HG03196 (cell line): ENCODE measurements at regions not wholly inside any gene's neighbourhood (a gene's known extent, or its start where the extent isn't known, plus 50 kb on each side); places are given as distances from the start of the nearest gene placed in this dataset.
"Not testable (repeated sequence)": the region's sequence is repeated elsewhere in the genome, so short reads cannot be mapped to it uniquely, and the experiment has no call there.

Experiments
- ATAC-seq: cut with Tn5 transposase; IDR thresholded peaks from one replicate; pipeline ENCODE4 v1.9.1; 2021; ENCODE audit not compliant: unreplicated experiment

DNA sequence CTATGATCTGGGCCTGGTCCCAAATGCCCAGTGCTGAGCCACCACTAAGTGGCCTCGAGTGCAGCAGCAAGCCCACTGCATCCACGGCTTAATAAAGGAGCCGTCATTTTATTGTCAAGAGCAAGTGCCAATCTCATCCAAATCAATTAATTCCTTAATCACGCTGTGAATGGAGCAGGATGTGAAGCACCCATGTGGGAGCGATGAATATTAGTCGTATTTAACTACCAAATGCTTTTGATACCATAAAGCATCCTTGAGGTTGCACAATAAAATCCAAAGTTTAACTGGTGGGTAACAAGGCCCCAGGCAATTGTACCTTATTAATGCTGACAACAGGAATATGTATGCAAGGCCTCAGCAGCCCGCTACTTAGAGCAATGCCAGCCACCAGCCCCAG is 226.0 kb upstream of the C16orf82 start:
- ATAC-seq = no peak

DNA sequence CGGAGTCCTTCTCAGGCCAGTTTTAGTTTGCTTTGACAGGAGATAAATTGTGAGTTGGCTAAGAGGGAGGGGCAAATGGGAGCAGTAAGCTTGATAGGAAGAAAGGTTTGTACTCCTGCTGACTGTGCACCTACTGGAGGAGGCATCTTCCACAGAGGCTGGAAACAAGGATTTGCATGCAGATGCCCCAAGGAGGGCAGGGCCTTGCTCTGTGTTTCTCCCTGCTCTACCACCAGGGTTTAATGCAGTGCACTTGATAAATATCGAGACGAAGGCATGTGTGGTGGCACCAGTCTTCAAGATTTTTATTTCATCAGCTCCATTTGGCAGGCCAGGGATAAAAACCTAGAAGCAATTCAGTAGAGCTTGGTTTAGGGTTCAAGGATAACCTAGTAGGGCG is 210.5 kb upstream of the C16orf82 start:
- no peak for ATAC-seq

DNA sequence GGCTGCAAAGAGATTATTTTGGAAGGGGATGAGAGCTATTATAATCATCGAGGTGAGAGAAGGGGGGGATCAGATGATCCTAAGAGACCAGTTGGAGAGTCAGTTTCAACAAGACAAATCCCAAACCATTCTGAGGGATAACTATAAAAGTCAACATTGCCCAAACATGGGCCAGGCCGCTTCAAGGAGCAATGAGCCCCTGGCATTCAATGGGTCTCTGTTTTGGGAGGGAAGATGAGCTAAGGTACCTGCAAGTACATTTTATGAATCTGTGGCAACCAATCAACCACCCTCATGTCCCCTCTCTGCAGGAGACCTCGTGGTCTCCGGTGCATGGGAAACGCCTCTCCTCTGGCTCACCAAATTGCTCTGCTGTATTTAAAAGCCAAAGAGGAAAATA is 209.9 kb upstream of the C16orf82 start:
- ATAC-seq = no peak

DNA sequence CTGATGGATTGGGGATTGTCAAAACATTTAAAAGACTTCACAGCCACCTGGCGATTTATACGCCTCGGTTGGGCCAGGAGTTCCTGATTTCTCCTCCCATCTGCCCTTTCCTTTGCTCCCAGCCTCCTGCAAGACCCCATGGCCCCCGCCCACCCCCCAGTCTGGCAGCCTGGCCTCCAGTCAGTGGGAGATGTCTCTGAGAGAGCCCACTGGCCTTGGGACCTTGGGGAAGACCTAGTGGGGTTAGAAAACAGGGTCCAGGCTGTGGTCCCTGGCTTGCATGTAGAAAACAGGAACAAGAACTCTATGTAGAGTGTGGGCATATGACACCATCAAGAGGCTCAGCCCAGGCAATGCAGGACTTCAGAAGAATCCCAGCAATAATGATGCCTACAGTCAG is 209.4 kb upstream of the C16orf82 start:
- no peak for ATAC-seq

GRCh38 chr16:26860506-26860905 is 206.2 kb upstream of the C16orf82 start:
- no peak for ATAC-seq

- ATAC-seq = no peak
Measured at GRCh38 chr16:26863931-26864330, 202.8 kb upstream of the C16orf82 start.

DNA sequence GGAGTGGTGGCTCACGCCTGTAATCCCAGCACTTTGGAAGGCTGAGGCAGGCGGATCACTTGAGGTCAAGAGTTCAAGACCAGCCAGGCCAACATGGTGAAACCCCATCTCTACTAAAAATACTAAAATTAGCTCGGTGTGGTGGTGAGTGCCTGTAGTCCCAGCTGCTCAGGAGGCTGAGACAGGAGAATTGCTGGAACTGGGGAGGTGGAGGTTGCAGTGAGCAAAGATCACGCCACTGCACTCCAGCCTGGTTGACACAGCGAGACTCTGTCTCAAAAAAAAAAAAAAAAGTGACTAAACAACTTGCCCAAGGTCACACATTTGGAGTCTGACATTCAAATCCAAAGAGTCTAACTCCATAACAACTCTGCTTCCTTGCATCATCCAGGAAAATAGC is 192.4 kb upstream of the C16orf82 start:
- not testable (repeated sequence) for ATAC-seq

- no peak for ATAC-seq
Measured at GRCh38 chr16:26877421-26877820, 189.3 kb upstream of the C16orf82 start.

DNA sequence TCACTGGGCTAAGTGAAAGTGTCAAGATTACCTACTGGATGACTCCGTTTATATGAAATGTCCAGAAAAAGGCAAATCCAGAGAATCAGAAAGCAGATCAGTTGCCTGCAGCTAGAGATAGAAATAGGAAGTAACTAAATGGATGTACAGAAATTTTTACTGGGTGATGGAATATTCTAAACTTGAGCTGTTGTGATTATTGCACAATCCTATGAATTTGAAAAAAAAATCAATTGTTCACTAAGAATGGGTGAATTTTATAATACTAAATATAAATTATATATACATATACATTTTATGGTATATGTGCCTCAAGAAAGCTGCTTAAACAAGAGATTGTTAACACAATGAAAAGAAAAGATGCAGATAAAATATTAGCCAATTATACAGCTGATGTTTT is 181.1 kb upstream of the C16orf82 start:
- no peak for ATAC-seq

DNA sequence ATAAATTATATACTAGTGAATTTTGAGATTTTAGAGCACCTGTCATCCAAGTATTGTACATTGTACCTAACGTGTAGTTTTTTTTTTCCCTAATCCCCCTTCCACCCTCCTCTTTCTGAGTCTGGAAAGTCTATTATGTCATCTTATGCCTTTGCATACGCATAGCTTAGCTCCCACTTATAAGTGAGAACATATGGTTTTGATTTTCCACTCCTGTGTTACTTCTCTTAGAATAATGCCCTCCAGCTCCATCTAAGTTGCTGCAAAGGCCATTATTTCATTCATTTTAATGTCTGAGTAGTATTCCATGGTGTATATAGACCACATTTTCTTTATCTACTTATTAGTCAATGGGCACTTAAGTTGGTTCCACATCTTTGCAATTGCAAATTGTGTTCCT is 177.0 kb upstream of the C16orf82 start:
- ATAC-seq = no peak

GRCh38 chr16:26898200-26898599 is 168.5 kb upstream of the C16orf82 start:
- ATAC-seq = no peak

GRCh38 chr16:26901196-26901861 is 165.4 kb upstream of the C16orf82 start:
- no peak for ATAC-seq

DNA sequence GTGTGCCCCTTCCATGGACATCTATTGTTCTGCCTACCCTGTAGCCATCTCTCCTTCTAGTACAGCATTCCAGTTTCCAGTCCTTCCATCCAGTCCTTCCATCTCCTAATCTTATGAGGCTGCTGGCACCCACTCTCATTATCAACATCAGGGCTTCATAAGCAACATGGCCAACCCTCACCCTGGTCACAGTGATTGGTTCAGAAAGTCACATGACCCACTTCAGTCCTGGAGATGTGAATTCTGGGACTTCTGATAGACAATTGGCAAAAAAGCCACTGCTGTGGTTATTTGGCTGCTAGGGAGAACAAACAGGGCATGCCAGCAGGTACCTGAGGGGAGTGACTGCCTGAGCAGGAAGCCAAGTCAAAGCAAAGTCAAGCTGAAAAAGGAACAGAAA is 164.7 kb upstream of the C16orf82 start:
- no peak for ATAC-seq

DNA sequence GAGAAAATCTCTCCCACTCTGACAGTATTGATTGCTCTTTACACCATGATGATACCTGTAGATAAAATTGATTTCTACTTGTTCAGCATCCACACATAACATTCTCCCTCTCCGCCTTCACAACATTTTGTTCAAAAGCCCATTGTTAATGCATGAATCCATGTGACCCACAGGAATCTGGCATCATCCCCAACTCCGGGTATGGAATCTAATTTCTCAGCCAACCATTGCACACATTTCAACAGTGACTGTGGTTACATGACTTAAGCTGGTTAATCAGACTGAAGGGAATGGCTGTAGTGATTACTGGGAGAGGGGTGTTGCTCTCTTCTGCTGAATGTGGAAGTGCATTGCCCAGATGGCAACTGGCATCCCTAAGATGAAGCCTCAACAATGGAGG is 161.4 kb upstream of the C16orf82 start:
- no peak for ATAC-seq

GRCh38 chr16:26909623-26910022 is 157.1 kb upstream of the C16orf82 start:
- no peak for ATAC-seq

DNA sequence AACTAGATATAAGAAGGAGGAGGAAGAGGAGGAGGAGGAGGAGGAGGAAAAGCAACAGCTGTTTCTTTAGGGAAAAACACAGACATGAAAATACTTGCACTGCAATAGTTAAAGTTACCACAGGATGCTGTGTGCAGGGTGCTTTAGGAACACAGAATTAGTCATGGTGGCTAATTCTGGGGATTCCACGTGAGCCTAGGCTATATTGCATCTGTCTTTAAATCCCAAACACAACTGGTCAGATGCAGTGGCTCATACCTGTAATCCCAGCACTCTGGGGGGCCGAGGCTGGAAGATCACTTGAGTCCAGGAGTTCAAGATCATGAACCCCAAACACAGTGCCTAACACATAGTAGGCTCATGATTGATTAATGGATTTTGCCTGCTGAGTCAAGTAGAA is 155.3 kb upstream of the C16orf82 start:
- ATAC-seq = no peak

DNA sequence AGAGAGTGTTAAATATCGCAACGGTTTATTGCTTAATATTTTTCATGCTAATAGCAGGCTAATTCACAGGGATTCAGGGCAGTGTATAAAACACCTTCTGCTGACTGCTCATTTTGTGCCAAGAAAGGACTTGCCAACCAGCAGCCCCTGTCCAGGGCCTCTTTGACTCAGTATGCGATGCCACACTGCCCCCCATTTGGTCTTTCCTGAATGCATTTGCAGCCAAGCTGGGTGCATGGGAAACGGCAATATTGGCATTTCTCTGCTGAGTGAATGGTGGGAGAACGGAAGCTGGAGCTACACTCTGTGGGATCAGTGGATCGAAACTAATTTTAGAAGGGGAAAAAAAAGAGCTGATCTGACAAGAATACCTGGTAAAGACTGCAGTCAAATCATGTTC is 152.9 kb upstream of the C16orf82 start:
- no peak for ATAC-seq

DNA sequence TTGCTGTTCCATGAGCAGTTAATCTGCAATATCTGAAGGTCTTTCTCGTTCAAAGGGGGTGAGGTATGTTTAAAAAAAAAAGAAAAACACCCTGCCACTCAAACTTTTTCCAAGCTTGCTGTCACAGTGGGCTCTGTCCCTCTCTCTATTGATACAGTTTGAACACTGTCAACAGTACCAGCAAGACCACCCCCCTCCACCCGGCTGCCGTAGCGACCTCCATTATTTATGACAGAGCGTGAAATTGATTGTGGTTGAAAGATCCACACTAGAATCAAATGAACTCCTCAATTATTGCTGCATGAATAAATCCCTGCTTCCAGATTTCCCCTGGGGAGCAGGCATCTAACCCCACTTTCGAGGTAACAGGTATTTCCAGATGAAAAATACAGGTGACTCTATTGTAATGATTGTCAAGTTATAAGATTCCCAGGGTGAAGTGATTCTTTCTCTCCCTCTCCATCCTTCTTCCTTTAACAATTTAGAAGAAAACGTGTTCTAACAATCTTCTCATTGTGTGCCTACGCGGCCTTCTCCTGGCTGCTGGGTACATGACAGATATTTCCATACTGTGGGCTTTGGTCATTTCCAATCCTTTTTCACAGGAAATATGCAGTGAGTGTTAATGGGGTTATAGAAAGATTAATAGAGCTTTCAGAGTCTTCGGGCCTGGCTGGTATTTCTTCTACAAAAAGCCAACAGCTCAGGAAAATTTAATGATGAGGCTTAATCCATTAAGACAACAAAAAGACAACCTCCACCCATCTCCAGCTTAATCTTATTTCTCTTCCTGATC is 135.7 kb upstream of the C16orf82 start:
- no peak for ATAC-seq

- no peak for ATAC-seq
Measured at GRCh38 chr16:26950636-26951035, 116.1 kb upstream of the C16orf82 start.

- ATAC-seq = no peak
Measured at GRCh38 chr16:26951950-26952349, 114.8 kb upstream of the C16orf82 start.

GRCh38 chr16:26952411-26952810 is 114.3 kb upstream of the C16orf82 start:
- no peak for ATAC-seq

DNA sequence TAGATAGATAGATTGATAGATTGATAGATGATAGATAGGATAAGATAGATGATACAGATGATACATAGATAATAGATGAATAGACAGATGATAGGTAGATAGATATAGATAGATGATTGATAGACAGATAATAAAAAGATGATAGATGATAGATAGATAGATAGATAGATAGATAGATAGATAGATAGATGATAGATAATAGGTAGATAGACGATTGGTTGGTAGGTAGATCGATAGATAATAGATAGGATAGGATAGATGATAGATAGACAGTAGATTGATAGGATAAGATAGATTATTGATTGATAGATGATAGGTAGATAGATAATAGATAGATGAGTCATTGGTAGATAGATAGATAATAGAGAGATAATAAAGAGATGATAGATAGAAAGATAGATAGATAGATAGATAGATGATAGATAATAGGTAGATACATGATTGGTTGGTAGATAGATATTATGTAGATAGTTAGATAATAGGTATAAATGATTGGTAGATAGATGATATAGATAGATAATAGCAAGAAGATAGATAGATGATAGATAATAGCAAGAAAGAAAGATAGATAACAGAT is 109.4 kb upstream of the C16orf82 start:
- no peak for ATAC-seq
